ENCODE measurements at regions not wholly inside any gene's neighbourhood (a gene's known extent, or its start where the extent isn't known, plus 50 kb on each side); places are given as distances from the start of the nearest gene placed in this dataset.

DNA sequence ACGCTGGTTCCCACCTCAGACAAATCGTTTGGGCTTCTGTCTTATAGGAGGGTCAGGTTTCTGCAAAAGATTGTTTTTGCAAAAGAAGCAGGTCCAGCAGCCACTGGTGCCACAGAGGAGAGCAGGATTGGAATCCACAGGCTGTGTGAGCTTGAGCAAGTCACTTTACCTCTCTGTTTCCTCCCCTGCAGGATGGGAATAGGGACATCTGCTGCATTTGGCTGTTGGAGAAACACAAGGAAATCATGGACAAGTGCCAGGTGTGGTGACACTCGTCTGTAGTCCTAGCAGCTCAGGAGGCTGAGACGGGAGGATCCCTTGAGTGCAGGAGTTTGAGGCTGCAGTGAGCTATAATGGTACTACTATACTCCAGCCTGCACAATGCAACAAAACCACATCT lies 422.6 kb downstream of the MN1 start (continued):
- TF ChIP-seq CTCF (IDR thresholded peaks at IDR 0.05; ENCODE audit: control extremely low read depth in 1 of 3, insufficient read depth in 1 of 3, low read depth in 1 of 3, low read length in 3 of 3) (no peak), SP2 (IDR thresholded peaks at IDR 0.05; ENCODE audit: low read length) (no peak), CBX5 (IDR thresholded peaks at IDR 0.05; ENCODE audit: low read depth, low read length) (no peak)

Measured in H1 (cell line).